Adrenal gland (tissue), 9 donors: ENCODE measurements at regions not wholly inside any gene's neighbourhood (a gene's known extent, or its start where the extent isn't known, plus 50 kb on each side); places are given as distances from the start of the nearest gene placed in this dataset.

Experiments
- DNase-seq, 7 donors: peaks; one replicate each; pipeline ENCODE4 v3.0.0-alpha.2; 2019 to 2020
- H3K27ac ChIP-seq, 5 donors: fragments of 200-600 bp; sonication (generic) in 4 of 5; 1 replicate in 3 of 5; 2 replicates in 2 of 5; pipeline versions ENCODE4 v1.5.1 to v1.8.0; 2016 to 2020; ENCODE audit warnings: mild to moderate bottlenecking in 1 of 5
- H3K27me3 ChIP-seq: fragments of 200-600 bp; 2 replicates; pipeline ENCODE4 v1.8.0; 2021
- H3K36me3 ChIP-seq, 2 donors: fragments of 200-600 bp; replicated peaks in 1 of 2; 1 replicate in 1 of 2; 2 replicates in 1 of 2; pipeline versions ENCODE4 v1.5.1 to v1.8.0; 2018 to 2022
- H3K4me1 ChIP-seq, 2 donors: fragments of 200-600 bp; replicated peaks in 1 of 2; 1 replicate in 1 of 2; 2 replicates in 1 of 2; pipeline versions ENCODE4 v1.5.1 to v1.8.0; 2018 to 2021
- H3K4me3 ChIP-seq, 4 donors: fragments of 200-600 bp; sonication (generic) in 3 of 4; one replicate each; pipeline ENCODE4 v1.5.1; 2016 to 2018
- H3K9me3 ChIP-seq, 3 donors: fragments of 200-600 bp; sonication (generic) in 1 of 3; replicated peaks in 1 of 3; 1 replicate in 2 of 3; 2 replicates in 1 of 3; pipeline versions ENCODE4 v1.5.1 to v1.8.0; 2016 to 2021
- CTCF ChIP-seq, 6 experiments: fragments of 450-650 bp in 4 of 6; fragments of 200-600 bp in 2 of 6; sonication (generic) in 1 of 6; IDR thresholded peaks; 1 replicate in 5 of 6; 2 replicates in 1 of 6; pipeline versions ENCODE4 v1.5.1 to v1.8.0; 2016 to 2021; ENCODE audit warnings: antibody characterized with exemption in 6 of 6, mild to moderate bottlenecking in 2 of 6, moderate library complexity in 1 of 6
- POLR2A ChIP-seq, 2 donors: fragments of 450-650 bp; IDR thresholded peaks; one replicate each; pipeline ENCODE4 v1.6.1; 2017; ENCODE audit warnings: antibody characterized with exemption in 2 of 2, mild to moderate bottlenecking in 2 of 2, moderate library complexity in 1 of 2
- WGBS, 4 donors: extraction: QIAGEN DNeasy Blood & Tissue Kit in 2 of 4; methylation state at CpG; one replicate each; pipeline versions ENCODE4 v1.1.5 to v1.1.7; 2013 to 2017; 5-methylcytosine and 5-hydroxymethylcytosine counted together
- intact Hi-C, 2 donors: fragments of 100-400 bp; cut with DNase I; formaldehyde crosslinking; loops; one replicate each; pipeline versions ENCODE4 v1.14.1 to v1.15.0; 2022 to 2023
- donor health status: healthy with polysubstance abuse.
- donor health status: Bipolar disorder and iron deficiency.
- donor health status: DM: yes; HTN: yes; CAD: no.
- donor health status: DM: no; HTN: no; CAD: no.
- donor health status: DM: no; HTN: no; CAD: no.

- Histone ChIP-seq H3K4me3 (no peak overlapping the region), H3K4me1 (no peaks in the 10 kb centered on the region), H3K9me3 (no peaks in the 10 kb centered on the region), H3K27me3 (peaks cover 4% of the 10 kb centered on the region), H3K27ac (no peak overlapping the region), H3K36me3 (no peaks in the 10 kb centered on the region)
- 100% methylated on average over 2 of the region's 2 CpGs for WGBS, 4 donors
- TF ChIP-seq CTCF (IDR thresholded peaks at IDR 0.05): no peak
- TF ChIP-seq POLR2A (IDR thresholded peaks at IDR 0.05): no peak
- no peak for DNase-seq
- intact Hi-C loops: no loop called here
Measured at GRCh38 chr20:47941869-47942268, 156.6 kb upstream of the SULF2 start.

DNA sequence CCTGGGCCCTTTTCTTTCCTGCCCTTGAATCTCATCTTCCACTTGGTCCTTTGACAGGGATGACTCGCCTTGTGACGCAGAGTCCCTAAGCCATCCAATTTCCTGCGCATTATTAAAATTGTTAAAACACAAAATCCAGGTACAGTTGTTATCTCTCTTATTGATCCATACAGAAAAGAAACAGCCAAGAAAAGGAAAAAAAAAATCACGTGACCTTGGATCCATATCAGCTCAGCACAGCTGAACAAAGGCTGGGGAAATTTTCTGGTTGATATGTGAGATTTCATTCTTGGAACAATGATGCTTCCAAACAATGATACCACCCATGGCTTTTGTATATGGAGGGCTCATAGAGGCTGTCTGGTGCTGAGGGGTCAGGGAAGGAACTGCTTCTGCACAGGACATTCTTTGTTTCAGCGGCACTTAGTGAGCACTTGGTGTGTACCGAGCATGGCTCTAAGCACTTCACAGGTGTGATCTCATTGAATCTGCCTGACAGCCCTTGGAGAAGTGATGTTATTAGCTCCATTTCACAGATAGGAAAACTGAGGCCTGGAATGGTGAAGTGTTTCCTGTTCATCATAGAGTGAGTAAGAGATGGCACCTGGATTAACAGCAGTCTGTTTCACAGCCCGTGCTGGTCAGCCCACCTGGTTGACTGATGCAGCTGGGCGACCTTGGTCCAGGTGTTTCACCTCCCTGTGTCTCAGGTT lies 155.0 kb upstream of the SULF2 start:
- H3K27ac ChIP-seq: no peak overlapping the region
- DNase-seq: no peak
- peaks cover 4% of the 10 kb centered on the region for H3K27me3 ChIP-seq
- no peaks in the 10 kb centered on the region for H3K36me3 ChIP-seq
- WGBS, 4 donors: 76 to 87% (median 82%) methylated on average over 8 of the region's 8 CpGs
- H3K4me3 ChIP-seq: no peak overlapping the region
- H3K4me1 ChIP-seq: no peaks in the 10 kb centered on the region
- no peaks in the 10 kb centered on the region for H3K9me3 ChIP-seq
- TF ChIP-seq POLR2A (IDR thresholded peaks at IDR 0.05) (no peak), CTCF (IDR thresholded peaks at IDR 0.05) (no peak)
- intact Hi-C loops: no loop called here

- Histone ChIP-seq H3K9me3 (no peaks in the 10 kb centered on the region), H3K27ac (no peak overlapping the region), H3K4me3 (no peak overlapping the region), H3K36me3 (no peaks in the 10 kb centered on the region), H3K4me1 (no peaks in the 10 kb centered on the region), H3K27me3 (peaks cover 4% of the 10 kb centered on the region)
- WGBS, 4 donors: 66 to 78% (median 71%) methylated on average over 6 of the region's 6 CpGs
- intact Hi-C loops: no loop called here
- no peak for DNase-seq
- TF ChIP-seq POLR2A (IDR thresholded peaks at IDR 0.05) (no peak), CTCF (IDR thresholded peaks at IDR 0.05) (no peak)
Measured at GRCh38 chr20:47936612-47937011, 151.3 kb upstream of the SULF2 start.

- Histone ChIP-seq H3K36me3 (no peaks in the 10 kb centered on the region), H3K27ac (no peak overlapping the region), H3K9me3 (no peaks in the 10 kb centered on the region), H3K27me3 (peaks cover 4% of the 10 kb centered on the region), H3K4me1 (no peaks in the 10 kb centered on the region), H3K4me3 (no peak overlapping the region)
- intact Hi-C loops: no loop called here
- TF ChIP-seq CTCF (IDR thresholded peaks at IDR 0.05): no peak
- no peak for TF ChIP-seq POLR2A (IDR thresholded peaks at IDR 0.05)
- 81 to 86% (median 83%) methylated on average over 5 of the region's 5 CpGs for WGBS, 4 donors
- DNase-seq: no peak
Measured at GRCh38 chr20:47934761-47935160, 149.5 kb upstream of the SULF2 start.
